ENCODE measurements at regions not wholly inside any gene's neighbourhood (a gene's known extent, or its start where the extent isn't known, plus 50 kb on each side); places are given as distances from the start of the nearest gene placed in this dataset.
"Not testable (repeated sequence)": the region's sequence is repeated elsewhere in the genome, so short reads cannot be mapped to it uniquely, and the experiment has no call there.

GRCh38 chr16:10296956-10297340 is 88.9 kb upstream of the ATF7IP2 start:
- TF ChIP-seq CTCF (IDR thresholded peaks at IDR 0.05; ENCODE audit: insufficient read depth, low read length, poor library complexity, severe bottlenecking) = no peak
- H3K4me3 ChIP-seq (ENCODE audit: low read depth, low read length) = no peak overlapping the region
- H3K36me3 ChIP-seq (ENCODE audit: control insufficient read depth, insufficient read depth, low read length) = no peaks in the 10 kb centered on the region
- DNase-seq (ENCODE audit: low read depth) = no peak
- H3K27me3 ChIP-seq (ENCODE audit: control insufficient read depth, insufficient read depth, low read length) = no peaks in the 10 kb centered on the region

GRCh38 chr16:10297341-10298006 is 88.4 kb upstream of the ATF7IP2 start:
- DNase-seq (ENCODE audit: low read depth) = no peak
- no peak for TF ChIP-seq CTCF (IDR thresholded peaks at IDR 0.05; ENCODE audit: insufficient read depth, low read length, poor library complexity, severe bottlenecking)
- Histone ChIP-seq H3K4me3 (ENCODE audit: low read depth, low read length) (no peak overlapping the region), H3K27me3 (ENCODE audit: control insufficient read depth, insufficient read depth, low read length) (no peaks in the 10 kb centered on the region), H3K36me3 (ENCODE audit: control insufficient read depth, insufficient read depth, low read length) (no peaks in the 10 kb centered on the region)

GRCh38 chr16:10300905-10301304 is 85.0 kb upstream of the ATF7IP2 start:
- Histone ChIP-seq H3K27me3 (ENCODE audit: control insufficient read depth, insufficient read depth, low read length) (no peaks in the 10 kb centered on the region), H3K36me3 (ENCODE audit: control insufficient read depth, insufficient read depth, low read length) (no peaks in the 10 kb centered on the region), H3K4me3 (ENCODE audit: low read depth, low read length) (no peak overlapping the region)
- no peak for DNase-seq (ENCODE audit: low read depth)
- no peak for TF ChIP-seq CTCF (IDR thresholded peaks at IDR 0.05; ENCODE audit: insufficient read depth, low read length, poor library complexity, severe bottlenecking)

- H3K4me3 ChIP-seq (ENCODE audit: low read depth, low read length) = not testable (repeated sequence)
Measured at GRCh38 chr16:10301547-10301946, 84.3 kb upstream of the ATF7IP2 start.

GRCh38 chr16:10305912-10306311 is 79.9 kb upstream of the ATF7IP2 start:
- TF ChIP-seq CTCF (IDR thresholded peaks at IDR 0.05; ENCODE audit: insufficient read depth, low read length, poor library complexity, severe bottlenecking) = no peak
- H3K27me3 ChIP-seq (ENCODE audit: control insufficient read depth, insufficient read depth, low read length) = no peaks in the 10 kb centered on the region
- no peak overlapping the region for H3K4me3 ChIP-seq (ENCODE audit: low read depth, low read length)
- DNase-seq (ENCODE audit: low read depth) = no peak
- no peaks in the 10 kb centered on the region for H3K36me3 ChIP-seq (ENCODE audit: control insufficient read depth, insufficient read depth, low read length)

More at GRCh38 chr16:10301547-10301946, 84.3 kb upstream of the ATF7IP2 start:
- not testable (repeated sequence) for H3K36me3 ChIP-seq (ENCODE audit: control insufficient read depth, insufficient read depth, low read length); H3K27me3 ChIP-seq (ENCODE audit: control insufficient read depth, insufficient read depth, low read length); DNase-seq (ENCODE audit: low read depth)

- no peaks in the 10 kb centered on the region for H3K27me3 ChIP-seq (ENCODE audit: control insufficient read depth, insufficient read depth, low read length)
- no peak for TF ChIP-seq CTCF (IDR thresholded peaks at IDR 0.05; ENCODE audit: insufficient read depth, low read length, poor library complexity, severe bottlenecking)
- DNase-seq (ENCODE audit: low read depth) = no peak
- no peaks in the 10 kb centered on the region for H3K36me3 ChIP-seq (ENCODE audit: control insufficient read depth, insufficient read depth, low read length)
- H3K4me3 ChIP-seq (ENCODE audit: low read depth, low read length) = no peak overlapping the region
Measured at GRCh38 chr16:10308305-10309193, 77.3 kb upstream of the ATF7IP2 start.
